ENCODE measurements at regions not wholly inside any gene's neighbourhood (a gene's known extent, or its start where the extent isn't known, plus 50 kb on each side); places are given as distances from the start of the nearest gene placed in this dataset.

DNA sequence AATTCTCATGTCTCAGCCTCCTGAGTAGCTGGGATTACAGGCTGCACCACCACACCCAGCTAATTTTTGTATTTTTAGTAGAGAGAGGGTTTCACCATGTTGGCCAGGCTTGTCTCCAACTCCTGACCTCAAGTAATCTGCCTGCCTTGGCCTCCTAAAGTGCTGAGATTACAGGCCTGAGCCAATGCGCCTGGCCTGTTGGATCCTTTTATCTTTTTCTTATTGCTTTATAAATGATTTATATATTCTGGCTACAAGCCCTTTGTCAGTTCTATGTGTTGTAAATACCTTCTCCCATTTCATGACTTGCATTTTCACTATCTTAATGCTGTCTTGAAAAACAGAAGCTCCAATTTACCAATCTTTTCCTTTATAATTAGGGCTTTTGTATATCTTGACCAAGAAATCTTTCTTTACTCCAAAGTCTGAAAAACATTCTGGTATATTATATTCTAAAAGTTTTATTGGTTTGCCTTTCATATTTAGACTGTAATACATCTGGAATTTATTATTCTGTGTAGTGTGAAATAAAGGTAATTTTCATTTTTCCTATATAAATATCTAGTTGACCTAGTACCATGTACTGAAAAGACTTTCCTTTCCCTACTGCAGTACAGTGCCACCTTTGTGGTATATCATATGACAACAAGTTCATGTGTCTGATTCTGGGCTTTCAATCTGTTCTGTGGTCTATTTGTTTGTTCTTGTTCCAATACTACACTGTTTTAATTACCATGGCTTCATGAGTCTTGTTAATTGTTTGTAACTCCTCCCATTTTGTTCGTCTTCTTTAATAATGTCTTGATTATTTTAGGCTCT lies 52.9 kb upstream of the RNU6-1 start:
- TF ChIP-seq, protein P1, sequence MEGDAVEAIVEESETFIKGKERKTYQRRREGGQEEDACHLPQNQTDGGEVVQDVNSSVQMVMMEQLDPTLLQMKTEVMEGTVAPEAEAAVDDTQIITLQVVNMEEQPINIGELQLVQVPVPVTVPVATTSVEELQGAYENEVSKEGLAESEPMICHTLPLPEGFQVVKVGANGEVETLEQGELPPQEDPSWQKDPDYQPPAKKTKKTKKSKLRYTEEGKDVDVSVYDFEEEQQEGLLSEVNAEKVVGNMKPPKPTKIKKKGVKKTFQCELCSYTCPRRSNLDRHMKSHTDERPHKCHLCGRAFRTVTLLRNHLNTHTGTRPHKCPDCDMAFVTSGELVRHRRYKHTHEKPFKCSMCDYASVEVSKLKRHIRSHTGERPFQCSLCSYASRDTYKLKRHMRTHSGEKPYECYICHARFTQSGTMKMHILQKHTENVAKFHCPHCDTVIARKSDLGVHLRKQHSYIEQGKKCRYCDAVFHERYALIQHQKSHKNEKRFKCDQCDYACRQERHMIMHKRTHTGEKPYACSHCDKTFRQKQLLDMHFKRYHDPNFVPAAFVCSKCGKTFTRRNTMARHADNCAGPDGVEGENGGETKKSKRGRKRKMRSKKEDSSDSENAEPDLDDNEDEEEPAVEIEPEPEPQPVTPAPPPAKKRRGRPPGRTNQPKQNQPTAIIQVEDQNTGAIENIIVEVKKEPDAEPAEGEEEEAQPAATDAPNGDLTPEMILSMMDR (conservative IDR thresholded peaks at IDR 0.05; ENCODE audit: control insufficient read depth, insufficient read depth, low read depth, low read length): no peak
- no peak overlapping the region for H3K4me3 ChIP-seq (ENCODE audit: control insufficient read depth, low read depth, low read length)
- no peak for DNase-seq (ENCODE audit: low read depth)

DNA sequence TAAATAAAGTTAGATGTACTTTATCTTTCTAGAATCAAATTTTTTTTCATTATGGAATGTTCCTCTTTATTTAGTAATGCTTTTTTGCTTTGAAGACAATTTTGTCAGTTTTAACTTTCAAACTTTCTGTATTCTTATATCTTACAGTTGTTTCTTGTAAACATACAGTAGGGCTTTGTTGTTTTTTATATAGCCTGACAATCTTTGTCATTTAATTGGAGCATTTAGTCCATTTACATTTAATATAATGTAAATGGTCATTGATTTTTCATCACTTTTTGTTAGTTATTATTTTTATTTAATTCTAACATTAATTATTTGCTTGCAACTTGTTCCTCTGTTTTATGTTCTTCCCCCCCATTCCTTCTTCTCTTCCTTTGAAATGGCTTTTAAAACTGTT lies 55.4 kb upstream of the RNU6-1 start:
- TF ChIP-seq, protein P1 (conservative IDR thresholded peaks at IDR 0.05; ENCODE audit: control insufficient read depth, insufficient read depth, low read depth, low read length): no peak
- H3K4me3 ChIP-seq (ENCODE audit: control insufficient read depth, low read depth, low read length): no peak overlapping the region

DNA sequence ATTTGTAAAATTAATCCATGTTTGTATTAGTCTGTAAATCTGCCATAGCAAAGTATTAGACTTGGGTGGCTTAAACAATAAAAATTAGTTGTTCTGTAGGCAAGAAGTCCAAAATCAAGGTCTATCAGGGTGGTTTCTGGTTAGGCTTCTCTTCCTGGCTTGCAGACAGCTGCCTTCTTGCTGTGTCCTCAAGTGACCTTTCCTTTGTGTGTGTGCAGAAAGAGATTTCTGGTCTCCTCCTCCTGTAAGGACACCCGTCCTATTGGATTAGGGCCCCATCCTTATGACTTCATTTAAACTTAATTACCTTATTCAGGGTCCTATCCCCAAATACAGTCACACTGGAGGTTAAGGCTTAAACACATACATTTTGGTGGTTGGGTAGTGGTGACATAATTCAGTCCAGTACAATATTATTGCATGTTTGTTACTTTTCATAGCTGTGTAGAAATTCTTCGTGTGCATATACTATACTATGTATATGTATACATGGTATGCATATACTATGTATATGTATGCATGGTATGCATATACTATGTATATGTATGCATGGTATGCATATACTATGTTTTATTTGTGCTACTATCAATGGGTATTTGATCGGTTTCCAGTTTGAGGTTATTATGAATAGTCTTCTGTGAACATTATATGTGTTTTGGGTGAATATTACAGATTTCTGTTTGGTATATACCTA lies 57.9 kb upstream of the RNU6-1 start:
- DNase-seq (ENCODE audit: low read depth): no peak
- H3K4me3 ChIP-seq (ENCODE audit: control insufficient read depth, low read depth, low read length): no peak overlapping the region
- TF ChIP-seq, protein P1 (conservative IDR thresholded peaks at IDR 0.05; ENCODE audit: control insufficient read depth, insufficient read depth, low read depth, low read length): no peak

More for the DNA sequence above, 55.4 kb upstream of the RNU6-1 start:
- no peak for DNase-seq (ENCODE audit: low read depth)

DNA sequence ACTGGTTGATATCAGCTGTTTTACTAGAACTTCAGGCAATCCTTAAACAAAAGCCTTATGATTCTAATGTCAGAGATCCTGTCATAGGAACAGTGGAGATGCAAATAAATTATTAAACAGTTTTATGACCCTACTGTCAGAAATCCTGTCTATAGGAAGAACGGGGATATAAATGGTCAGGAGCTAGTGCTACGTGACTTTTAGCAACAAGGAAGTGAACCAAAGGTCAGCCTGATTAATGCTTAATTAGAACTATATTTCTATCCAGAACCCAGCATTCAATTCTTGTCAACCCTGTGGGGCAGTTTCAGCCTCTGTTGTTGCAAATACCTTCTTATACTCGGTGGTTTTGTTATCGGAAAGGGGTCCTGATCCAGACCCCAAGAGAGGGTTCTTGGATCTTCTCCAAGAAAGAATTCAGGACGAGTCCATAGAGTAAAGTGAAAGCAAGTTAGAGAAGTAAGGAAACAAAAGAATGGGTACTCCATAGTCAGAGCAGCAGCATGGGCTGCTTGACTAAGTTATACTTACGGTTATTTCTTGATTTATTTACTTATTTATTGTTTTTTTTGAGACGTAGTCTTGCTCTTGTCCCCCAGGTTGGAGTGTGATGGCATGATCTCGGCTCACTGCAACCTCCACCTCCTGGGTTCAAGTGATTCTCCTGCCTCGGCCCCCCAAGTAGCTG lies 59.9 kb upstream of the RNU6-1 start:
- H3K4me3 ChIP-seq (ENCODE audit: control insufficient read depth, low read depth, low read length): no peak overlapping the region
- DNase-seq (ENCODE audit: low read depth): no peak
- TF ChIP-seq, protein P1 (conservative IDR thresholded peaks at IDR 0.05; ENCODE audit: control insufficient read depth, insufficient read depth, low read depth, low read length): no peak

DNA sequence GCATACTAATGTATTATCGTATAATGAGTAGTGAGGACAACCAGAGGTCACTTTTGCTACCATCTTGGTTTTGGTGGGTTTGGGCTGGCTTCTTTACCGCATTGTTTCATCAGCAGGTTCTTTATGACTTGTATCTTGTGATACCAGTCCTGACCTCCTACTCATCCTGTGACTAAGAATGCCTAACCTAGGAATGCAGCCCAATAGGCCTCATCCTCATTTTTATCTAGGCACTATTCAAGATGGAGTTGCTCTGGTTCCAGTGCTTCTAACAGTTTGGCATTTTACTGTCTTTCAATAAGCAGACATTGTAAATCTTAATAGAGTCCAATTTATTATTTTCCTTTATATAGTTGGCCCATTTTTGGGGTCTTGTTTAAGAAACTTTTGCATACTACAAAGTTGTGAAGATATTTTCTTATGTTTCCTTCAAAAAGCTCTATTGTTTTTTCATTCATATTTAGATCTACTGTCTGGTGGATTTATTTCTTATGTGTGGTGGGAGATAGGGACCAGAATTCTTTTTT lies 60.8 kb upstream of the RNU6-1 start:
- no peak overlapping the region for H3K4me3 ChIP-seq (ENCODE audit: control insufficient read depth, low read depth, low read length)
- TF ChIP-seq, protein P1 (conservative IDR thresholded peaks at IDR 0.05; ENCODE audit: control insufficient read depth, insufficient read depth, low read depth, low read length): no peak
- no peak for DNase-seq (ENCODE audit: low read depth)

DNA sequence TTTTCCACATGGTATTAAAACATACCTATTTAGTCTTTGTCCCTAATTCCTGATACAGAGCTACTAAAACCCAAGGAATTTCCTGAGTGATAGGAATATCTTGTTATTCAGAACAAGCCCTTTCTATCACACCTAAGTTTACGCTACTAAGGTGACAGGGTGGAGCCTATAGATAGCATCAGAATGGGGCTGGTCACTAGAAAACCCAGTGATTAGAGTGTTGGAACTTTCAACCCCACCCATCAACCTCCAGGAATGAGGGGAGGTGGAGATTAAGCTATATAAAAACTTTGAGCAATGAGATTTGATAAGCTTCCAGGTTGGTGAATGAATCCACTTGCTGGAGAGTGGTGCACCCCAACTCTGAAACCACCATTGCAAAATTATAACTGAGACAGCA lies 62.1 kb upstream of the RNU6-1 start:
- DNase-seq (ENCODE audit: low read depth): no peak
- no peak overlapping the region for H3K4me3 ChIP-seq (ENCODE audit: control insufficient read depth, low read depth, low read length)
- TF ChIP-seq, protein P1 (conservative IDR thresholded peaks at IDR 0.05; ENCODE audit: control insufficient read depth, insufficient read depth, low read depth, low read length): no peak
